Ascending aorta (tissue), 2 donors: ENCODE measurements at regions not wholly inside any gene's neighbourhood (a gene's known extent, or its start where the extent isn't known, plus 50 kb on each side); places are given as distances from the start of the nearest gene placed in this dataset.

Experiments used
- DNase-seq, 2 donors: peaks; one replicate each; pipeline ENCODE4 v3.0.0-alpha.2; 2019; ENCODE audit warnings: low spot score in 2 of 2
- H3K27ac ChIP-seq, 2 donors: fragments of 200-600 bp; sonication (generic); one replicate each; pipeline ENCODE4 v1.5.1; 2016 to 2017; ENCODE audit warnings: mild to moderate bottlenecking in 1 of 2
- H3K27me3 ChIP-seq: fragments of 200-600 bp; sonication (generic); one replicate; pipeline ENCODE4 v1.5.1; 2017
- H3K36me3 ChIP-seq, 2 donors: fragments of 200-600 bp; sonication (generic); one replicate each; pipeline ENCODE4 v1.5.1; 2016
- H3K4me1 ChIP-seq, 2 donors: fragments of 200-600 bp; sonication (generic); one replicate each; pipeline ENCODE4 v1.5.1; 2016 to 2017; ENCODE audit warnings: mild to moderate bottlenecking in 1 of 2
- H3K4me3 ChIP-seq, 2 donors: fragments of 200-600 bp; sonication (generic); one replicate each; pipeline ENCODE4 v1.5.1; 2016 to 2017; ENCODE audit warnings: mild to moderate bottlenecking in 1 of 2
- H3K9me3 ChIP-seq, 2 donors: fragments of 200-600 bp; sonication (generic); one replicate each; pipeline ENCODE4 v1.5.1; 2016
- CTCF ChIP-seq, 3 experiments: fragments of 200-600 bp in 2 of 3; fragments of 450-650 bp in 1 of 3; sonication (generic) in 2 of 3; IDR thresholded peaks; one replicate each; pipeline ENCODE4 v1.5.1; 2016 to 2019; ENCODE audit warnings: antibody characterized with exemption in 3 of 3, mild to moderate bottlenecking in 1 of 3, moderate library complexity in 1 of 3
- intact Hi-C: fragments of 100-400 bp; cut with DNase I; formaldehyde crosslinking; loops from one replicate; pipeline ENCODE4 v1.15.1; 2023

DNA sequence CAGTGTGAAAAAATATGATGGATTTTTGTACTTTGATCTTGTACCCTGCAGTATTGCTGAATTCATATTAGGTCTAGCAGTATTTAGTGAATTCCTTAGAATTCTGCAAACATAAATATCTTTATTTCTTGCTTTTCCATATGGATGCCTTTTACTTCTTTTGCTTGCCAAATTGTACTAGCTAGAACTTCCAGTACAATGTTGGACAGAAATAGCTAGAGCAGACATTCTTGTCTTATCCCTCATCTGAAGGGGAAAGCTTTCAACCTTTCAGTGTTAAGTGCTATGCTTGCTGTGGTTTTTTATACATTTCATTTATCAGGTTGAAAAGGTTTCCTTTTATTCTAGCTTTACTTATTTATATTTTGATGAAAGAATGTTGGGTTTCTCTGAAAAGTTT, 1321.9 kb upstream of the CHAC2 start:
- intact Hi-C loops = no loop called here
- H3K36me3 ChIP-seq = no peaks in the 10 kb centered on the region
- no peaks in the 10 kb centered on the region for H3K9me3 ChIP-seq
- no peaks in the 10 kb centered on the region for H3K27me3 ChIP-seq
- no peak for DNase-seq
- H3K4me3 ChIP-seq = no peak overlapping the region
- no peak for TF ChIP-seq CTCF (IDR thresholded peaks at IDR 0.05)
- H3K27ac ChIP-seq = no peak overlapping the region
- H3K4me1 ChIP-seq = no peaks in the 10 kb centered on the region

- no peak for TF ChIP-seq CTCF (IDR thresholded peaks at IDR 0.05)
- no peak overlapping the region for H3K4me3 ChIP-seq
- H3K4me1 ChIP-seq = no peaks in the 10 kb centered on the region
- H3K27me3 ChIP-seq = no peaks in the 10 kb centered on the region
- no peaks in the 10 kb centered on the region for H3K36me3 ChIP-seq
- no peak overlapping the region for H3K27ac ChIP-seq
- no peaks in the 10 kb centered on the region for H3K9me3 ChIP-seq
- no peak for DNase-seq
- intact Hi-C loops = no loop called here
Observed at GRCh38 chr2:52431352-52431760, 1336.2 kb upstream of the CHAC2 start.

- TF ChIP-seq CTCF (IDR thresholded peaks at IDR 0.05) = no peak
- Histone ChIP-seq H3K9me3 (no peaks in the 10 kb centered on the region), H3K4me1 (no peaks in the 10 kb centered on the region), H3K4me3 (no peak overlapping the region), H3K36me3 (no peaks in the 10 kb centered on the region), H3K27me3 (no peaks in the 10 kb centered on the region), H3K27ac (no peak overlapping the region)
- DNase-seq = no peak
- intact Hi-C loops = no loop called here
Observed at GRCh38 chr2:52429740-52430139, 1337.9 kb upstream of the CHAC2 start.

DNA sequence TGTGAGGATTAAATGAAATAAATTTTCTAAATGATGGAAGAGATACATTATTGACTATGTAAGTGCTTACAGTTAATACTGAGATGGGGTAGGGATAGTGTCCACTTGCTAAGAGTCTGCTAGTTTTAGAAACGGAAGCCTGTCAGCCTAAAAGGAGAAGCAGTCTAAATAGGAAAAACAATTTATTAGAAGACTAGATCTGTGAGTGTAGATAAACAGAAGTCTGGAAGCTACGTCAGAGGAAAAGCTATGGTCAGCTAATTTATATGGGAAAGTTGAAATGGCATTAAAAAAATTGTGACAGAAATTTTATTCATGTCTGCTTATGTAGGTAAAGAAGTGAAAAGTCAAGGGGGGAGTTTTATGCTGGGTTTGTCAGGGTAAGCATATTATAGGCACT, 1338.4 kb upstream of the CHAC2 start:
- Histone ChIP-seq H3K36me3 (no peaks in the 10 kb centered on the region), H3K27ac (no peak overlapping the region), H3K9me3 (no peaks in the 10 kb centered on the region), H3K27me3 (no peaks in the 10 kb centered on the region), H3K4me1 (no peaks in the 10 kb centered on the region), H3K4me3 (no peak overlapping the region)
- TF ChIP-seq CTCF (IDR thresholded peaks at IDR 0.05) = no peak
- DNase-seq = no peak
- intact Hi-C loops = no loop called here

DNA sequence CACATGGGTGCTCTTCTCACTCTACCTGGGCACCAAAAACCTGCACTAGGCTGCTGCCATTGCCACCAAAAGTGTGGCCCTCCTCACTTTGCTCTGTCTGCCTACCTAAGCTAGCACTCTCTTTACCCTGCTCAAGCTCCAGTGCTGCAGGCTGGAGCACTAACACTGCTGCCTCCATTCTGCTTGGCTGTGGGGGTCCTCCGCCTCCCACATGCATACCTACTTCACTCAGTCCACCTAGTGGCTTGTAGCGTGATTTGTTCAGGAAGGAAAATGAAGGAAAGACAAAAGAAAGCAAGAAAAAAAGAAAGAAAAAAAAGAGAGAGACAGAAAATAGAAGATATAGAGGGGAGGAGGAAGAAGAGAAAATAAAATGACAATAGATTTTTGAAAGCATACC, 1339.4 kb upstream of the CHAC2 start:
- Histone ChIP-seq H3K4me1 (no peaks in the 10 kb centered on the region), H3K27ac (no peak overlapping the region), H3K36me3 (no peaks in the 10 kb centered on the region), H3K27me3 (no peaks in the 10 kb centered on the region), H3K4me3 (no peak overlapping the region), H3K9me3 (no peaks in the 10 kb centered on the region)
- no peak for DNase-seq
- TF ChIP-seq CTCF (IDR thresholded peaks at IDR 0.05) = no peak
- intact Hi-C loops = no loop called here

GRCh38 chr2:52423655-52424054, 1343.9 kb upstream of the CHAC2 start:
- Histone ChIP-seq H3K27me3 (no peaks in the 10 kb centered on the region), H3K9me3 (peaks cover 0 to 7% of the 10 kb centered on the region in 2 donors), H3K36me3 (no peaks in the 10 kb centered on the region), H3K27ac (no peak overlapping the region), H3K4me3 (no peak overlapping the region), H3K4me1 (no peaks in the 10 kb centered on the region)
- intact Hi-C loops = no loop called here
- no peak for TF ChIP-seq CTCF (IDR thresholded peaks at IDR 0.05)
- no peak for DNase-seq
